Spleen (tissue), 11 donors: ENCODE measurements at regions not wholly inside any gene's neighbourhood (a gene's known extent, or its start where the extent isn't known, plus 50 kb on each side); places are given as distances from the start of the nearest gene placed in this dataset.

Experiments
- DNase-seq: peaks from one replicate; pipeline ENCODE4 v3.0.0-alpha.2; 2020
- H3K27ac ChIP-seq, 8 donors: fragments of 200-600 bp; sonication (generic) in 7 of 8; 1 replicate in 4 of 8; 2 replicates in 4 of 8; pipeline versions ENCODE4 v1.5.0 to v1.8.0; 2016 to 2021; ENCODE audit warnings: inconsistent platforms in 4 of 8, mild to moderate bottlenecking in 4 of 8, moderate library complexity in 1 of 8
- H3K27me3 ChIP-seq, 7 donors: fragments of 200-600 bp; sonication (generic) in 6 of 7; replicated peaks in 1 of 7; 1 replicate in 4 of 7; 2 replicates in 3 of 7; pipeline versions ENCODE4 v1.5.0 to v1.8.0; 2016 to 2021; ENCODE audit warnings: inconsistent platforms in 3 of 7, mild to moderate bottlenecking in 1 of 7
- H3K36me3 ChIP-seq, 6 donors: fragments of 200-600 bp; sonication (generic) in 5 of 6; 1 replicate in 4 of 6; 2 replicates in 2 of 6; pipeline versions ENCODE4 v1.5.0 to v1.8.0; 2016 to 2021; ENCODE audit warnings: inconsistent platforms in 2 of 6
- H3K4me1 ChIP-seq, 6 donors: fragments of 200-600 bp; sonication (generic) in 5 of 6; 1 replicate in 3 of 6; 2 replicates in 3 of 6; pipeline versions ENCODE4 v1.5.0 to v1.8.0; 2016 to 2021; ENCODE audit warnings: inconsistent platforms in 3 of 6
- H3K4me3 ChIP-seq, 8 donors: fragments of 200-600 bp; sonication (generic) in 7 of 8; 1 replicate in 4 of 8; 2 replicates in 4 of 8; pipeline versions ENCODE4 v1.5.0 to v1.8.0; 2016 to 2021; ENCODE audit warnings: inconsistent platforms in 4 of 8, mild to moderate bottlenecking in 4 of 8, moderate library complexity in 2 of 8
- H3K9me3 ChIP-seq, 8 donors: fragments of 200-600 bp; sonication (generic) in 7 of 8; 1 replicate in 4 of 8; 2 replicates in 4 of 8; pipeline versions ENCODE4 v1.5.0 to v1.8.0; 2016 to 2021; ENCODE audit warnings: inconsistent platforms in 4 of 8
- POLR2A ChIP-seq, 3 donors: fragments of 450-650 bp; IDR thresholded peaks; one replicate each; pipeline ENCODE4 v1.5.1; 2017; ENCODE audit warnings: antibody characterized with exemption in 3 of 3, mild to moderate bottlenecking in 1 of 3
- POLR2AphosphoS5 ChIP-seq, 3 donors: sonication (generic); formaldehyde crosslinking; IDR thresholded peaks; one replicate each; pipeline ENCODE4 v1.5.1; 2017; ENCODE audit warnings: antibody characterized with exemption in 3 of 3
- WGBS, 5 donors: extraction: QIAGEN DNeasy Blood & Tissue Kit in 3 of 5; methylation state at CpG; one replicate each; pipeline versions ENCODE4 v1.1.5 to v1.1.7; 2013 to 2018; 5-methylcytosine and 5-hydroxymethylcytosine counted together
- intact Hi-C: fragments of 100-400 bp; cut with DNase I; formaldehyde crosslinking; loops from one replicate; pipeline ENCODE4 v1.15.0; 2023; ENCODE audit warnings: low total_unique reads
- TF ChIP-seq, protein P1 (sequence below), 11 experiments: fragments of 200-600 bp in 7 of 11; fragments of 450-650 bp in 4 of 11; sonication (generic) in 4 of 11; IDR thresholded peaks in 8 of 11; conservative IDR thresholded peaks in 3 of 11; 1 replicate in 7 of 11; 2 replicates in 4 of 11; pipeline versions ENCODE4 v1.4.0 to v1.8.0; 2016 to 2021; ENCODE audit warnings: antibody characterized with exemption in 11 of 11, inconsistent platforms in 4 of 11, mild to moderate bottlenecking in 1 of 11
- donor health status: healthy with polysubstance abuse.
- donor health status: DM: no; HTN: no; CAD: no; lungs with moderate emphysema.
- donor health status: DM: no; HTN: no; CAD: no.
- donor health status: Bipolar disorder and iron deficiency.
- donor health status: healthy.
- donor health status: DM: no; HTN: no; CAD: no.
- donor health status: DM: yes; HTN: yes; CAD: no.

GRCh38 chr14:84228702-84229101 is 1301.2 kb upstream of the FLRT2 start:
- TF ChIP-seq, protein P1, sequence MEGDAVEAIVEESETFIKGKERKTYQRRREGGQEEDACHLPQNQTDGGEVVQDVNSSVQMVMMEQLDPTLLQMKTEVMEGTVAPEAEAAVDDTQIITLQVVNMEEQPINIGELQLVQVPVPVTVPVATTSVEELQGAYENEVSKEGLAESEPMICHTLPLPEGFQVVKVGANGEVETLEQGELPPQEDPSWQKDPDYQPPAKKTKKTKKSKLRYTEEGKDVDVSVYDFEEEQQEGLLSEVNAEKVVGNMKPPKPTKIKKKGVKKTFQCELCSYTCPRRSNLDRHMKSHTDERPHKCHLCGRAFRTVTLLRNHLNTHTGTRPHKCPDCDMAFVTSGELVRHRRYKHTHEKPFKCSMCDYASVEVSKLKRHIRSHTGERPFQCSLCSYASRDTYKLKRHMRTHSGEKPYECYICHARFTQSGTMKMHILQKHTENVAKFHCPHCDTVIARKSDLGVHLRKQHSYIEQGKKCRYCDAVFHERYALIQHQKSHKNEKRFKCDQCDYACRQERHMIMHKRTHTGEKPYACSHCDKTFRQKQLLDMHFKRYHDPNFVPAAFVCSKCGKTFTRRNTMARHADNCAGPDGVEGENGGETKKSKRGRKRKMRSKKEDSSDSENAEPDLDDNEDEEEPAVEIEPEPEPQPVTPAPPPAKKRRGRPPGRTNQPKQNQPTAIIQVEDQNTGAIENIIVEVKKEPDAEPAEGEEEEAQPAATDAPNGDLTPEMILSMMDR (IDR thresholded peaks at IDR 0.05 in 8 of 11, conservative IDR thresholded peaks at IDR 0.05 in 3 of 11) = no peak
- Histone ChIP-seq H3K4me1 (no peaks in the 10 kb centered on the region), H3K27ac (no peak overlapping the region), H3K9me3 (peaks cover 0 to 11% (median 3%) of the 10 kb centered on the region in 8 donors), H3K27me3 (no peaks in the 10 kb centered on the region), H3K36me3 (no peaks in the 10 kb centered on the region), H3K4me3 (no peak overlapping the region)
- intact Hi-C loops = no loop called here
- no peak for DNase-seq
- 70 to 86% (median 76%) methylated on average over 3 of the region's 3 CpGs for WGBS, 5 donors

GRCh38 chr14:84234281-84234680 is 1295.7 kb upstream of the FLRT2 start:
- Histone ChIP-seq H3K36me3 (no peaks in the 10 kb centered on the region), H3K27me3 (no peaks in the 10 kb centered on the region), H3K4me3 (no peak overlapping the region), H3K9me3 (peaks cover 0 to 17% (median 0%) of the 10 kb centered on the region in 8 donors), H3K4me1 (no peaks in the 10 kb centered on the region), H3K27ac (no peak overlapping the region)
- 80 to 94% (median 87%) methylated on average over 7 of the region's 7 CpGs for WGBS, 5 donors
- TF ChIP-seq POLR2AphosphoS5 (IDR thresholded peaks at IDR 0.05) (no peak), POLR2A (IDR thresholded peaks at IDR 0.05) (no peak)
- TF ChIP-seq, protein P1 (IDR thresholded peaks at IDR 0.05 in 8 of 11, conservative IDR thresholded peaks at IDR 0.05 in 3 of 11) = no peak
- intact Hi-C loops = loop anchor here (10.0 kb wide), 1 partner anchor 229 kb away; no protein-coding TSS in a partner anchor
- DNase-seq = no peak

DNA sequence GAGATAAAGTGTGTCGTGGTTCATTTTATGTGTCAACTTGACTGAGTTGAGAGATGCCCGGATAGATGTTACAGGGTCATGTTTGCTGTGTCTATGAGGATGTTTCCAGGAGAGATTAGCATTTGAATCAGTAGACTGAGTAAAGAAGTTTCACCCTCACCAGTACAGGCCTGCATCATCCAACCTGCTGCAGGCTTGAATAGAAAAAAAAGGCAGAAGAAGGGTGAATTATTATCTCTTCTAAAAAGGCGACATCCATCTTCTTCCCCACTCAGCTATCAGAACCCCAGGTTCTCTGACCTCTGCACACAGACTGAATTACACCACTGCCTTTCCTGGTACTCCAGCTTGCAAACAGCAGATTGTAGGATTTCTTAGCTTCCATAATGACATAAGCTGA is 1293.7 kb upstream of the FLRT2 start:
- H3K4me3 ChIP-seq = no peak overlapping the region
- peaks cover 0 to 24% (median 0%) of the 10 kb centered on the region in 8 donors for H3K9me3 ChIP-seq
- H3K4me1 ChIP-seq = no peaks in the 10 kb centered on the region
- no peaks in the 10 kb centered on the region for H3K36me3 ChIP-seq
- intact Hi-C loops = loop anchor here (10.0 kb wide), 1 partner anchor 231 kb away; no protein-coding TSS in a partner anchor
- H3K27me3 ChIP-seq = no peaks in the 10 kb centered on the region
- no peak for DNase-seq
- WGBS, 5 donors = 88 to 97% (median 88%) methylated on average over 3 of the region's 3 CpGs
- H3K27ac ChIP-seq = no peak overlapping the region
- TF ChIP-seq, protein P1 (IDR thresholded peaks at IDR 0.05 in 8 of 11, conservative IDR thresholded peaks at IDR 0.05 in 3 of 11) = no peak
- no peak for TF ChIP-seq POLR2A (IDR thresholded peaks at IDR 0.05)
- no peak for TF ChIP-seq POLR2AphosphoS5 (IDR thresholded peaks at IDR 0.05)

DNA sequence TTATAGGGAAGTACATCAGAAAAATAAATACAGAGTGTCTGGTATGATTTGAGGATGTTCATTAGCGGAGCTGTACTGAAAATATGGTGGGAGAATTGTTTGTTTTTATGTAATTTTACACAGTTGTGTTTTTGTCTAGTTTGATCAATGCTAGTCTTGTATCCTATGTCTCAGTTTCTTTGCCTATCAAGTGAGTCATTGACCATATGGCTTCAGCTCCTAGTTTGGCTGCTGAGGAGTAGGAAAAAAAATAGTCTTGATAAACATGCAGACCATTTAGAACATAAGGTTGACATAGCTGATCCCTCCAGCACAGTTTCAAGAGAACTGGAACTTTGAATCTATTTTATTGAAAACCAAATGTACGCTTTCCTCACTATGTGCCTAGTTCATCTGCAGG is 1292.1 kb upstream of the FLRT2 start:
- Histone ChIP-seq H3K4me1 (no peaks in the 10 kb centered on the region), H3K4me3 (no peak overlapping the region), H3K27ac (no peak overlapping the region), H3K9me3 (peaks cover 0 to 25% (median 5%) of the 10 kb centered on the region in 8 donors), H3K36me3 (no peaks in the 10 kb centered on the region), H3K27me3 (no peaks in the 10 kb centered on the region)
- no peak for TF ChIP-seq POLR2AphosphoS5 (IDR thresholded peaks at IDR 0.05)
- TF ChIP-seq POLR2A (IDR thresholded peaks at IDR 0.05) = no peak
- TF ChIP-seq, protein P1 (IDR thresholded peaks at IDR 0.05 in 8 of 11, conservative IDR thresholded peaks at IDR 0.05 in 3 of 11) = no peak
- DNase-seq = no peak
- 83 to 90% (median 86%) methylated on average over 2 of the region's 2 CpGs for WGBS, 5 donors
- intact Hi-C loops = loop anchor here (10.0 kb wide), 1 partner anchor 233 kb away; no protein-coding TSS in a partner anchor
